GM19463 (cell line): ENCODE measurements at regions not wholly inside any gene's neighbourhood (a gene's known extent, or its start where the extent isn't known, plus 50 kb on each side); places are given as distances from the start of the nearest gene placed in this dataset.

Experiments
- ATAC-seq: cut with Tn5 transposase; IDR thresholded peaks from one replicate; pipeline ENCODE4 v1.9.1; 2021; ENCODE audit warnings: mild to moderate bottlenecking, moderate library complexity; ENCODE audit not compliant: unreplicated experiment

- no peak for ATAC-seq
These were observed 289.4 kb upstream of the CXCR4 start for GRCh38 chr2:136407117-136407951.

DNA sequence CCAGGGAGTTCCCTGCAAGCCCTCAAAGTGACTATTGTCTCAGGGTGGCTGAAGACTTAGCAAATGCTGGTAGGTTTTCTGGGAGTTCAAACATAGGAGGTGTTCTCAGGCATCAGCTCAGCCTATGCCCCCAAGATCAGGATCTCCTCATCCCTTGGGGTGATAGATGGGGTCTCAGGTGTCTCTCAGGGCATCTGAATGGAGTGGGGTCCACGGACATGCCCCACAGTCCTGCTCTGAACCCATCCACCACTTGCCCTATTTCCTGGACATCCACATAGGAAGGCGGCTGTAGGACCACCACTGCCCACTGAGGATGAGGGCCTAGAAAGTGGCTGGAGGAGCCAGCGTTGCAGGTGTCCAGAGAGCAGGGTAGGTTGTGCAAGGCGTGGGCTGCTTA lies 287.0 kb upstream of the CXCR4 start:
- no peak for ATAC-seq

- ATAC-seq = no peak
These were observed 286.2 kb upstream of the CXCR4 start for GRCh38 chr2:136404176-136404575.

DNA sequence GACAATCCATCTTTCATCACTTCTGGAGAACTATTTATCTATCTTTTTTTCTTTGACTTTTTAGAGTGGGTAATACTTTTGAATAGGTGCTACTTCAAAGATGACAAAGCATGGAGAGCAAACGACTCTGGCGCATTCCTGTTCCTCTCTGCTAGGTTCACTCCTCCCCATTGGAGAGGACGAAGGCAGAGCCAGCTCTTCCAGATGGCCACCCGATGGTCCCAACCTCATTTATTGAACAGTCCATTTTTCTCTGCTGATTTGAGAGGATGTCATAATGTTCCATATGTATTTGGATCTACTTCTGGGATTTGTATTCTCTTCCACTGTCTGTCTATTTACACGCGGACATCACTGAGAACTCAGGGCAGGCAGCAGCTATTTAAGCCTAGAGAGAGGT lies 284.3 kb upstream of the CXCR4 start:
- no peak for ATAC-seq

DNA sequence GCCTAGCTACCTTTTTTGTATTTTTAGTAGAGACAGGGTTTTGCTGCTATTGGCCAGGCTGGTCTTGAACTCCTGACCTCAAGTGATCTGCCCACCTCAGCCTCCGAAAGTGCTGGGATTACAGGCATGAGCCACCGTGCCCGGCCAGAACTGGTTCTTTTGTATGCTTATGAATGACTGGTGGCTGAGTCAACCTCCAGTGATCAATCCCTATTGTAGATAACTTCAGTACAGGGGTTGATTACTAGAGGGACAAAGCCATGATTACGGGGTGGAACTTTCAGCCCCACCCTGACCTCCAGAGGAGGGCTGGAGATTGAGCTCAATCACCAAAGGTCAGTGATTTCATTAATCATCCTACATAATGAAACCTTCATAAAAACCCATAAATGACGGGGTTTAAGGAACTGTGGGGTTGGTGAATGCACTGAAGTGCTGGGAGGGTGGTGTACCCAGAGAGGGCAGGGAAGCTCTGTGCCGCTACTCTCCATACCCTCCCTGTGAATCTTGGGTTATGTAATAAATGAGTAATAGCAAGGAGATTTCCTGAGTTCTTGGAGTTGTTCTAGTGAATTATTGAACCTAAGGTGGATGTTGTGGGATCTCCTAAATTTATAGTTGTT lies 281.8 kb upstream of the CXCR4 start:
- no peak for ATAC-seq

DNA sequence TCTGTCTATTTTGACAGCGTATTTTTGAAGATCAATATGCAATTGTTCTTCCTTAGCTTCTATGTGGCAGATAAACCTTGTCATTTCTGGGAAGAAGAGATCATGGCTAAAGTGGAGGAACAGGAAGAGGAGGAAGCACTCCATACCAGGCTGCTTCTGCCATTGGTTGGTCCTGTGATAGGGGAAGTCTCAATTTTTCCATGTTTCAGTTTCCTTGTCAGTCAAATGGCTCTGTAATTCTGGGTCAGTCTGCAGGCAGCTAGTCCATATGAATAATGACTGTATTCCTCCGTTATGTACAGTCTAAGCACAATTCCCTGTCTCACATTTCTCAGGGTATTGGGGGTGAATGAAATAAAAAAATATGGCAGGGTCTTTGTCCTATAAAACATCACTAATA lies 277.6 kb upstream of the CXCR4 start:
- ATAC-seq = no peak

DNA sequence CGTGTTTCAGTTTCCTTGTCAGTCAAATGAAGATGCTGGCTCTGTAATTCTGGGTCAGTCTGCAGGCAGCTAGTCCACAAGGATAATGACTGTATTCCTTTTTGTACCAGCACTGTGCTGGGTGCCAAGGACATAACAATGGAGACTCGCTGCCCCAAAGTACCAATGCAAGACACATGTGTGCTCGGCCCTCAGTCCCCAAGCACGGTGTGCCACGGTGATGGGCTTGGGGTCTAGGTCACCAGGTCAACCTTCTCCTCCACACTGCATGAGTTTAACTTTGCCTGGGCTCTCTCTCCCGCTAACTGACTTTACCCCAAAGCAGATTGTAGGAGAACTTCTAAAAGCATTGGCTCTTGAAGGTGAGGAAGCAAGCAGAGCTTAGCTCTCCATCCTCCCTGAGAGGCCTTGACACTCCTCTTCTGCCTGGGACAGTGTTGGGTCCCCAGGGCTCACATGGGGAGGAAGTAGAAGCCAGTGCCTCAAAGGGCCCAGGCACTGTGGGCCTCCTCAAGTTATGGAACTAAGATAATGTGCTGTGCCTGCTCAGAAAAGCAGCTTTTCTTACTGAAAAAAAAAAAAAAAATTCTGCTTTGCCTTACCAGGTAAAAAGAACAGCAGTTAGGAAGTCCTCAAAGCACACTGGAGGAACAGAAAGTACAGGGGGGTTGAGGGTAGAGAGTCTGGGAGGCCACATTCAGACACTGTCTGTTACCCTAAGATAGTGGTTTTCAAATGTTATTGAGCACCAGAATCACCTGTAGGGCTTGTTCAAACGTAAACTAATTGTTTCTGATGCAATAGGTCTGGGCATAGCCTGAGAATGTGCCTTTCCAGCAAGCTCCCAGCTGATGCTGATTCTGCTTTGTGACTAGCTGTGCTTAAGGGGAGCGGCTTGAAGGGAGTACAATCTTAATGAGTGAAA lies 276.4 kb upstream of the CXCR4 start:
- ATAC-seq = peak; percentile 42

GRCh38 chr2:136393514-136393913 lies 275.6 kb upstream of the CXCR4 start:
- no peak for ATAC-seq

DNA sequence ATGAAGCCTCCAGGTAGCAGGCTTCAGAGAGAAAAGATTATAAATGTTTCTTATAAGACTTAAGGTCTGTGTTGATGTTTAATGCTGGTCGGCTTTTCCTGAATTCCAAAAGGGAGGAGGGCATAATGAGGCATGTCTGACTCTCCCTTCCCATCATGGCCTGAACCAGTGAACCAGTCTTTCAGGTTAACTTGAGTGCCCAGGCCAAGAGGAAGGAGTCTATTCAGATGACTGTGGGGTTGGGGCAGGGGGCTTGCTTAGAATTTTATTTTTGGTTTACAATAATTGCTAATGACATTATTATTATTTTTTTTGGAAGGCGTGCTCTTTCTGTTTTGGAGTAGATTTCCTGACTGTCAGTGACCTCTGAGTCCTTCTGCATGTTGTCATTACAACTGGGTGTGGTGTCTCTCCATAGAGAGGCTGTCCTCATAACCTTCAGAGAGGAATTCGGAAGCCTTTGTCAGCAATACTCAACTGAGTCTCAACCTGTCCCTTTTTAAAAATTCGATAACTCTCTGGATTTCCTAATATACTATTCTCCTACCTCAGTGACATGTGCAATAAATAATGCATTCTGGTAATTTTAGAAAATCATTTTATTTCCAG lies 275.1 kb upstream of the CXCR4 start:
- no peak for ATAC-seq

DNA sequence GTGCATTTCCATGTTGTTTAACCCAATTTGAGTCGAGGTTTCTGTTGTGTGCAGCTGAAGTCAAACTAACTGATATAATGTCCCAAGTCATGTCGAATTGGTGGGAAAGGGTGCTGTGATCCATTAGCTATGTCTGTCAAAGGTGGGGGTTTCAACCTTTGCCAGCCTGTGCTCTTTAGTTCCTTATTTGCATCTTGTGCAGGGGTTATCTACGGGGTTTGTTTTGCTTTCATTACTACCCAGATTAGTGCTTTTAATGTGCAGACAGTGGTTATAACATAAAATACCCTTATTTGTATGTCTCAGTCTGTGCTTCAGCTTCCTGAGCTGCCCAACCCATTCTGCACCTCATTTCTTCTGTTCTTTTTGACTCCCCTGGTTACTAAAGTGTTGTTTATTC lies 271.9 kb upstream of the CXCR4 start:
- ATAC-seq = peak; percentile 80

DNA sequence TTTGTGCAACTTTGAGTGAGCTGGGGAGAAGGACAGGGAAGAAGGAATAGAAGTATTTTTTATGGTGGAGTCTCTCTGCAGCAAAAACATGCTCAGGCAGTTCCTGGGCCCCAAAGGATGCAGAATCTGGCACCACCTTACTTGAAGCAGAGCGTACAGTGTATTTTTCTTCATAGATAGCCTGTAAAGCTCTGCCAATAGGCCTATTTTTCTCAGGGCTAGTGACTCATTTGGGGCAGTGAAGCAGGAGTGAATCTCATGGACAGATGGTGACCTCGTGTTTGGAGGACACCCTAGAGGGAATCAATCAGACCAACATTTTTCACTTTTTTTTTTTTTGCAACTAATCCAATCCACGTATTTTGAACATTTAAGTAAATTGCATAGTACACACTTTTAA lies 268.1 kb upstream of the CXCR4 start:
- no peak for ATAC-seq

- peak; percentile 34 for ATAC-seq
These were observed 266.8 kb upstream of the CXCR4 start for GRCh38 chr2:136384531-136385303.

- no peak for ATAC-seq
These were observed 265.2 kb upstream of the CXCR4 start for GRCh38 chr2:136383167-136383566.

DNA sequence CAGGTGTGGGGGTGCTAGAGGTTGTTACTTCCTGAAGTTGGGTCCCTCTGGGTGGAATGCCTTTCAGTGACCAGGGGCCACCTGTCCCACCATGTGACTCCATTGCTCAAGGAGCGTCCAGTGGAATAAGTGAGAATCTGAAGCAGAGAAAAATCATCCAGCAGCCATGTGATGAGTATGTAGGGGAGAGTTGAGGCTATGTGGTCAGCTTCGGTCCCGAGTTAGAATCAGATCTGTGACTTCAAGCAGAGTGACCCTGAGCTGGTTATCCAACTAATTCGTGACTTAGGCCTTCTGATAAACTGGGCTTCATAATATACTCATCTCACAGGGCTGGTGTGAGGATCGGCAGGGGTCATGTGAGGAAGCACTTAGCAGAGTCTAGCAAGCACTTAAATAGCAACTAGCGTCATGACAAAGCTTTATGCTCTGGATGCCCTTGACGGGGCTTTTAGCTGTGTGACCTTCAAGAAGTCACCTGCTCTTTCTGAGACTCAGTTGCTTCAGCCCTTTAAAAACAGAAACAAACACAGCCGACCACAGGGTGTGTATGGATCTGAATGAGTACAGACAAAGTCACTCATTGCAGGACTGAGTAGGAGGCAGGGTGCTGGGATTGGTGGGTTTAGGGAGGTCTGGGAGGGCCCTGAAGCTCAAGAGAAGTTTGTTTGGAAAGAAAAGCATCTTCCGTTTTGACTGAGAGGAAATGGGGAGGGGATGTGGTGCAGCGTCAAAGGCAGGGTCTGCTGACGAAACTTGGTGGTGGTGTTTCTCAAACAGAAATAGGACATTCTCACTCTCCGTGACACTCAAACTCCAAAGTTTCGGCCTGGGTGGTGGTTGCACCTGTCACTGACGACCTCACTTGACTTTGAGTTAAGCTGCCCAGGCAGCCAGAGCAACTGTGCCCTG lies 264.0 kb upstream of the CXCR4 start:
- peak; percentile 81 for ATAC-seq

GRCh38 chr2:136381245-136381644 lies 263.3 kb upstream of the CXCR4 start:
- no peak for ATAC-seq

GRCh38 chr2:136378712-136379595 lies 261.0 kb upstream of the CXCR4 start:
- no peak for ATAC-seq

DNA sequence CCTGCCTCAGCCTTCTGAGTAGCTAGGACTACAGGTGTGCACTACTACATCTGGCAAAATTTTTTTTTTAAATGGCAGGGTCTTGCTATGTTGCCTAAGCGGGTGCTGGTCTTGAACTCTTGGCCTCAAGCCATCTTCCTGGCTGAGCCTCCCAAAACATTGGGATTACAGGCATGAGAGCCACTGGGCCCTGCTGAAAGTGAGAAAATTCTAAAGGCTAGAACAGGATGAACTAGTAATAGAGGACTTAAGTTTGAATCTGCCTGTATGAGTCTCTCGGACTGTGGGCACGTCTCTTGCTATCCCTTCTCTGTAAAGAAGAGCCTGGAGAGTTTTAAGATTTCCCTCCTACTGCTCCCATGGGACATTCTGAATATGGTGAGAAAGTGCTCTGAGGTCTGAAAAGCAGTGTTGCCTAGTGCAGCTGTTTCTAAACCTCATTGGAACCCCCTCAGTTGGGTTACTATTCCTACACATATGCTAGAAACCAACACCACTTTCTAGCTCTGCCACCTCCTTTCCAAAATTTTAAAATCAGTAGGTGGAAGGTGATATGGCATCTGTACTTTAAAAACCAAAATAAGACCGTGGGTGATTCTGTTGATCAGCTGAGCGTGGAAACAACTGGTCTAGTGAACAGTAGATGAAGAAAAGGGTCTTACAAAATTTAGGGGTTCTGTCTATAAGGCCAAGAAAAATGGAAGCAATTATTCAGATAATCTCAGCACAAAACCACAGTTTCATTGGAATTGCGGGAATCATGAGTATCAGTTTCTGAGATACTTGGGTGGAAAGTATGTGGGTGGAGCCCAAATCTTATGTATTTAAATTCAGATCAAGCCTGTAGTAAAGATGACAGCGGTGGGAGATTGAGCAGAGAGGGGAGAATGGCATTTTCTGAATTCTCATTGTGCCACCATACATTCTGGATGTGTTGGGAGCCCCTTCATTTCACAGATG lies 259.8 kb upstream of the CXCR4 start:
- no peak for ATAC-seq
